GM19239 (cell line): ENCODE measurements at regions not wholly inside any gene's neighbourhood (a gene's known extent, or its start where the extent isn't known, plus 50 kb on each side); places are given as distances from the start of the nearest gene placed in this dataset.

Experiments
- DNase-seq: peaks from one replicate; pipeline ENCODE4 v3.0.0; 2011; ENCODE audit warnings: low spot score; ENCODE audit not compliant: insufficient read length
- FAIRE-seq: peaks from 2 replicates; lab custom pipeline; 2011; peaks lifted over from hg19 to GRCh38; lab: Jason Lieb, UNC

- DNase-seq (no peak), FAIRE-seq (no peak)
Observed at GRCh38 chrX:114332766-114333165, 251.1 kb upstream of the HTR2C start.

- no peak for FAIRE-seq
- DNase-seq, result no peak
Observed at GRCh38 chrX:114334473-114334982, 249.4 kb upstream of the HTR2C start.

GRCh38 chrX:114338870-114339269 is 245.0 kb upstream of the HTR2C start:
- FAIRE-seq, result no peak
- DNase-seq, result no peak

- peak; percentile 86 for FAIRE-seq
Observed at GRCh38 chrX:114344756-114345349, 239.0 kb upstream of the HTR2C start.

GRCh38 chrX:114361076-114361725 is 222.7 kb upstream of the HTR2C start:
- DNase-seq (no peak), FAIRE-seq (no peak)

More at GRCh38 chrX:114344756-114345349, 239.0 kb upstream of the HTR2C start:
- DNase-seq, result no peak

GRCh38 chrX:114363346-114363745 is 220.5 kb upstream of the HTR2C start:
- DNase-seq (no peak), FAIRE-seq (no peak)

GRCh38 chrX:114365065-114365834 is 218.6 kb upstream of the HTR2C start:
- FAIRE-seq, result no peak
- DNase-seq, result no peak

- FAIRE-seq, result no peak
- no peak for DNase-seq
Observed at GRCh38 chrX:114372937-114373336, 210.9 kb upstream of the HTR2C start.

GRCh38 chrX:114390251-114390796 is 193.6 kb upstream of the HTR2C start:
- FAIRE-seq (no peak), DNase-seq (no peak)
